NCI-H446 (cell line): ENCODE measurements at regions not wholly inside any gene's neighbourhood (a gene's known extent, or its start where the extent isn't known, plus 50 kb on each side); places are given as distances from the start of the nearest gene placed in this dataset.
"Not testable (repeated sequence)": the region's sequence is repeated elsewhere in the genome, so short reads cannot be mapped to it uniquely, and the experiment has no call there.

Experiments used
- DNase-seq, 2 experiments: peaks; one replicate each; lab custom pipeline; 2025; lab: John Stamatoyannopoulos, UW

DNA sequence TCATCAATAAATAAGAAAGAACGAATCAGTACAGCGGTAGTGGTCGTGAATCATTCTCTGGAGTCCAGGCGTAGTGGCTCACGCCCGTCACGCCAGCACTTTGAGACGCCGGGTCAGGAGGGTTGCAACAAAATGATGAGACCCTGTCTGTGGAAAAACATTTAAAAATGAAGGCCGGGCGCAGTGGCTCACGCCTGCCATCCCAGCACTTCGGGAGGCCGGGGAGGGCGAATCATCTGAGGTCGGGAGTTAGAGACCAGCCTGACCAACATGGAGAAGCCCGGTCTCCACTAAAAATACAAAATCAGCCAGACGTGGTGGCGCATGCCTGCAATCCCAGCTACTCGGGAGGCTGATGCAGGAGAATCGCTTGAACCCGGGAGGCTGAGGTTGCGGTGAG is 111.8 kb upstream of the ANKRD30BL start:
- not testable (repeated sequence) for DNase-seq

DNA sequence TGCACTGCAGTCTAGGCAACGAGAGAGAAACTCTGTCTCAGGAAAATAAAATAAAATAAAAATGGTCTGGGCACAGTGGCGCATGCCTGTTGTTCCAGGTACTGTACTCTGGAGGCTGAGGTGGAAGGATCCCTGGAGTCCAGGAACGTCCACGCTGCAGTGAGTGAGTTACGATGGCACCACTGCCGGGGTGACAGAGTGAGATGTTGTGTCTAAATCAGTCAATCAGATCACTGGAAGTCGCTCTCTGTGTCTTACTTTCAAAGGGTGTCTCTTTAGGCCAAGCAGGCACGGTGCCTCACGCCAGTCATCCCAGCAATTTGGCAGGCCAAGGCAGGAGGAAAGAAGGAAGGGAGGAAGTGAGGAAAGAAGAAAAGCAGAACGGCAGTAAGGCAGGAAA is 112.2 kb upstream of the ANKRD30BL start:
- no peak for DNase-seq

DNA sequence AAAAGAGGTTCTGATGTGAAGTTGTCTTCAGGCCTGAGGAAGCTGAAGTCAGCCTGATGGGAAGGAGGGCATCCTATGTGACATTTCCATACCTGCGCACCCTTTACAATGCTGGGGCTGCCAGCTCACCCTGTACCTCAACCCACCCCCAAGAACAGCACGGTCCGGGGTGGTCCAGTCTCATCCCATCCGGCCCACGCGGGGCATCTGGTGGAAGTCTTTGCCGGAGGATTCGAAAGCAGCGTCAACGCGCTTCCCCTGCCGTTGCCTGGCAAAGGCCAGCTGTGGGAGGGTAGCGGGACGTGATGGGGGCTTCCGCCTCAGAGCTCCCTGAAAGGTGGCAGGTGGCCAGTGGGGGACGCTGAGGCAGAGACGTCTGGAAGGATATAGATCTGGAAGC is 113.6 kb upstream of the ANKRD30BL start:
- no peak for DNase-seq

- no peak for DNase-seq
These were observed 114.8 kb upstream of the ANKRD30BL start for GRCh38 chr2:132276571-132276981.

DNA sequence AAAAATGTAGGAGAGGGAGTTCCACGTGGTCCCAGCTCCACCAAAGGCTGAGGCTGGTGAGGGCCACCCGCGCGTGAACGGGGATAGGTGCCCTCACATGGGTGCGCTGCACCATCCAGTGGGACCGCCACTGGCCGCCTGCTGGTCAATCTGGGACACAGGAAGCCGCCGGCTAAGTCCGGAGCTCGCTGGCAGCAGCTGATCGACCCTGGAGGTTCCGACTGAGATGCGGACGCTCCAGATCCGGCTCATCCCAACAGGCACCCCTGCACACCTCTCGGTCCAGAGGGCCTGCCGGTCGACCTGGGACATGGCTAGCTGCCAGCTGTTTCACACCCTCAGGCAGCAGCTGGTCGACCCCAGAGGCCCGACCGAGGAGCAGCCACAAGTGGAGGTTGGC is 116.5 kb upstream of the ANKRD30BL start:
- DNase-seq: no peak

DNA sequence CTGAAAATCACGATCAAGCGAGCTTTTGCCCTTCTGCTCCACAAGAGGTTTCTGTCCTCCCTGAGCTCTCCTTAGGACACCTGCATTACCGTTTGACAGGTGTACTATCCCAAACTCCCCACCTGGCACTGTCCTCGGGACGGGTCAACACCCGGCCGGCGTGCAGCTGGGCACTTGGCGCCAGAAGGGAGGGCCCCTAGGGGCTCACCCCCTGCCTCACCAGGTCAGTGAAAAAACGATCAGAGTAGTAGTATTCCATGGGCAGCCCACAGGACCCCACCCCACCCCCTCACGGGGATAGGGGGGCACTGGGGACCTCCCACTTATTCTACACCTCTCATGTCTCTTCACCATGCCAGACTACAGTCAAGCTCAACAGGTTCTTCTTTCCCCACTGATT is 117.6 kb upstream of the ANKRD30BL start:
- no peak for DNase-seq

- DNase-seq: no peak
These were observed 118.3 kb upstream of the ANKRD30BL start for GRCh38 chr2:132279930-132280615.

GRCh38 chr2:132280912-132281311 is 119.2 kb upstream of the ANKRD30BL start:
- no peak for DNase-seq

DNA sequence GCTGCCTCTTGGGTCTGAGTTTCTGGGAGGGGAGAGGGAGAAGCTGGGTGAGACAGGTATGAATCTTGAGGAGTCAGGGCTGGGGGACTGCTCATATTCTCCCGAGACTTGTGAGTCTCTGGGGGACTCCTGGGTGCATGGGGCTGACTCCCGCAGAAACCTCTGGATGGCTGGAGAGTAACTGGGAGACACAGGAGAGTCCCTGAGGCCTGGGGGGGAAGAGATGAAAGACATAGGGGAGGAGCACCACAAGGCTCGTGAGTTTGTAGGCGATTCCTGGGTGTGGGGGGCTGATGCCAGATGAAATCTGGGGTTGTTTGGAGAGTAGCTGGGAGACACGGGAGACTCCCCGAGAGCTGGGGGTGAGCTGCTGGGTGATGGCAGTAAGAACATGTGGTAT is 120.4 kb upstream of the ANKRD30BL start:
- DNase-seq: not testable (repeated sequence)

DNA sequence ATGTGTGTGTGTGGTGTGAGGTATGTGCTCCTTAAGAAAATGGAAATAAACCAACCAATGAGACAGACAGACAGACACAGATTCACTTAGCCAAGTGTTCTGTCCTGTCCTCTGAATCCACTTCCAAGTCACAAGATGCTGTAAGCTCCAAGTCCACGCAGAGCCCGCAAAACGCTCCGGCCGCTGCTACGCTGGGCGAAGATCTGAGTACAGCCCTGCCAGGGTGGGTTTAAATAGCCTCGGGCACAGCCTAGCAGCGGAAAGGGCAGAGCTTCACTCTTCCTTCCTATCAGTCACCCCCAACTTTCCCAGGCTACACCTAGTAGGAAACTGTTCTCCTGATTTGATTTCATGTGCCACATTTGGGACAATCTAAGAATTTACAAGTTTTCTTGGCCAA is 121.2 kb upstream of the ANKRD30BL start:
- DNase-seq: no peak

- DNase-seq: not testable (repeated sequence)
These were observed 124.6 kb upstream of the ANKRD30BL start for GRCh38 chr2:132286289-132286911.

DNA sequence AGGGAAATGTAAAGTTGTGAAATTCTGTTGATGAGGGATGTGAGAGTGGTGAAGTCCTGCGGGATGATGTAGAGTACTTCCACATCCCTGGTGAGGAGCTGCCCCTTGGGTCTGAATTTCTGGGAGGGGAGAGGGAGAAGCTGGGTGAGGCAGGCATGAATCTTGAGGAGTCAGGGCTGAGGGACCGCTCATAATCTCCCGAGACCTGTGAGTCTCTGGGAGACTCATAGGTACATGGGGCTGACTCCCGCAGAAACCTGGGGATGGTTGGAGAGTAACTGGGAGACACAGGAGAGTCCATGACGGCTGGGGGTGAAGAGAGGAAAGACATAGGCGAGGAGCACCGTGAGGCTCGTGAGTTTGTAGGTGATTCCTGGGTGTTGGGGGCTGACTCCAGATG is 126.2 kb upstream of the ANKRD30BL start:
- DNase-seq: not testable (repeated sequence)

DNA sequence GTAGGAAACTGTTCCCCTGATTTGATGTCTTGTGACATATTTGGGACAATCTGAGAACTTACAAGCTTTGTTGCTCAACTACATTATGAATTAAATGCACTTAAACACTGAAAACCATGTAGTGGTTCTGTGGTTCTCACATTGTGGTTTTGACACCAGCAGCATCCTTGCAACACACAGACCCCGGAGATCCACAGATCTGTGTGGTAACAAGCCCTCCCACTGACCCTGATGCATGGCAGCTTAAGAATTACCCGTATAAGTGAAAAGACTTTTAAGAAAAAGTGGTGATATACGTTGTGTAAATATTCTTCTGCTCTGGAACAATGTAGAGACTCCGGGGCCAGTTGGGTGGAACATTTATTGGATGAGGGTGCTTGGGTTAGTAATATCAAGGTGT is 127.4 kb upstream of the ANKRD30BL start:
- DNase-seq: not testable (repeated sequence)

- DNase-seq: not testable (repeated sequence)
These were observed 126.8 kb upstream of the GPR39 start for GRCh38 chr2:132289812-132290211.

- DNase-seq: not testable (repeated sequence)
These were observed 115.8 kb upstream of the GPR39 start for GRCh38 chr2:132300592-132301378.

DNA sequence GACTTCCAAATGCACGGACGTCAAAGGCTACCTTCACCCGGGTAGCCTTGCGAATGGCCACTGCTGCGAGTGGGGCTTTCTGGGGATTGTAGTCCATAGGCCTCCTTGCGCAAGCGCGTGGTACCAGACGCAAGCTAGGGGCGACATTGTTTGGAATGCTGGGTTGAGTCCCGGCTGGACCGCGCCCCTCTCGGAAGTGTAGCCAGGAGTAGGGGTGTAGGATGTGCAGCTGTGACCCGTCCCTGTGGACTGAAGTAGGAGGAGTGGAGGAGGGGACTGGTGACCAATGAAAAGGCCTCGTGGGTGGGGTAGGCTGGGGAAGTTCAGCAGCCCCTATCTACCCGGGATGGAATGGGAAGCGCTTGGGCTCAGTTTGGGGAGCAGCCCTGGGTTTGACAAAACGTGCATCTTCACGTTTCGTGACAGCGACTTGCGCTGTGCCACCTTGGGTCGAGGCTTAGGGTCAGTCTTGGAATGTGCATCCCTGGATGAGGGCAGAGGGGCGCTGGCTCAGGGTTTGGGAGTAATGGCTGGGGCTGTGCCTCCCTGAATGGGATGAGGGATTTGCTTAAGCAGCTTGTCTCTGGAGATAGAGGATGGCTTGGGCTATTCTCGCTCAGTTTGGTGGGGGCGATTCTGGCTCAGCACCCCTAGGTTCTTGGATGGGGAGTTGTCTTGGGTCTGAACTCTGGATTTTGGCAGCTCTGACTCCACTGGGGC is 111.8 kb upstream of the GPR39 start:
- not testable (repeated sequence) for DNase-seq

GRCh38 chr2:132307613-132308198 is 108.9 kb upstream of the GPR39 start:
- not testable (repeated sequence) for DNase-seq

GRCh38 chr2:132309203-132309602 is 107.4 kb upstream of the GPR39 start:
- DNase-seq: not testable (repeated sequence)

- not testable (repeated sequence) for DNase-seq
These were observed 101.1 kb upstream of the GPR39 start for GRCh38 chr2:132315546-132315945.

- DNase-seq: not testable (repeated sequence)
These were observed 99.5 kb upstream of the GPR39 start for GRCh38 chr2:132317026-132317680.

DNA sequence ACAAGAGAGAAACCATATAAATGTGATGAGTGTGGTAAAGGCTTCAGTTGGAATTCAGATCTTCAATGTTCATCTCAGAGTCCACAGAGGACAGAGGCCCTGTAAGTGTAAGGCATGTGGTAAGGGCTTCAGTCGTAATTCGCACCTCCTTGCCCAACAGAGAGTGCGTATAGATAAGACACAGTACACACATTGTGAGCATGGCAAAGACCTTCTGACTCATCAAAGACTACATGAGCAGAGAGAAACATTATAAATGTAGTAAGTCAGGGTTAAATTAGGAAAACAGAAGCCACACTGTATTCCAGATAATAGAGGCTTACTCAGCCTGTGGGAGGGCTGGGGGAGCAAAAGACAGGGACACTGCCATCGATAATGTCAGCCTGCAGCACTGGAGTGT is 98.1 kb upstream of the GPR39 start:
- not testable (repeated sequence) for DNase-seq
